H1 (cell line): ENCODE measurements at regions not wholly inside any gene's neighbourhood (a gene's known extent, or its start where the extent isn't known, plus 50 kb on each side); places are given as distances from the start of the nearest gene placed in this dataset.

Source experiments
- CTCF ChIA-PET: fragments of 300-600 bp; sonication (Branson Sonifier 250); formaldehyde crosslinking; loops from one replicate; lab custom pipeline; 2021; ENCODE audit not compliant: partially characterized antibody; lab: Charles Lee
- POLR2A ChIA-PET: fragments of 300-600 bp; sonication (Branson Sonifier 250); formaldehyde crosslinking; loops from one replicate; lab custom pipeline; 2021; ENCODE audit warnings: inconsistent platforms; ENCODE audit not compliant: partially characterized antibody; lab: Charles Lee
- DNase-seq, 2 experiments: peaks; one replicate each; pipeline versions ENCODE4 v3.0.0 to v3.0.0-alpha.2; 2010 to 2022; ENCODE audit warnings: low spot score in 2 of 2, low read depth in 1 of 2, mixed read lengths in 1 of 2
- FAIRE-seq: peaks from 2 replicates; lab custom pipeline; 2011; peaks lifted over from hg19 to GRCh38; lab: Jason Lieb, UNC
- H2AFZ ChIP-seq: 2 replicates; pipeline ENCODE4 v1.8.1; 2012; ENCODE audit warnings: low read length, inconsistent platforms
- H2AK5ac ChIP-seq: 2 replicates; pipeline ENCODE4 v1.6.1; 2013; ENCODE audit warnings: low read depth, low read length
- H2BK120ac ChIP-seq: replicated peaks from 2 replicates; pipeline ENCODE3; 2013; ENCODE audit warnings: low read depth, low read length, inconsistent platforms
- H2BK12ac ChIP-seq: 2 replicates; pipeline ENCODE4 v1.6.1; 2013; ENCODE audit warnings: low read depth, low read length
- H2BK15ac ChIP-seq: 2 replicates; pipeline ENCODE4 v1.6.1; 2013; ENCODE audit warnings: low read length
- H2BK20ac ChIP-seq: 2 replicates; pipeline ENCODE4 v1.6.1; 2013; ENCODE audit warnings: low read length
- H2BK5ac ChIP-seq: 2 replicates; pipeline ENCODE4 v1.6.1; 2013; ENCODE audit warnings: low read depth, low read length
- H3K14ac ChIP-seq: 2 replicates; pipeline ENCODE4 v1.6.1; 2013; ENCODE audit warnings: inconsistent platforms; ENCODE audit not compliant: insufficient read length
- H3K18ac ChIP-seq: 2 replicates; pipeline ENCODE4 v1.6.1; 2013; ENCODE audit warnings: low read length; ENCODE audit errors: extremely low read depth
- H3K23ac ChIP-seq: 2 replicates; pipeline ENCODE4 v1.6.1; 2013; ENCODE audit warnings: inconsistent platforms; ENCODE audit not compliant: insufficient read length
- H3K23me2 ChIP-seq: 2 replicates; pipeline ENCODE4 v1.6.1; 2013; ENCODE audit warnings: low read depth, low read length
- H3K27ac ChIP-seq: 2 replicates; pipeline ENCODE4 v1.6.1; 2011; ENCODE audit warnings: low read depth, low read length, inconsistent platforms
- H3K27me3 ChIP-seq, 4 experiments: replicated peaks in 1 of 4; 1 replicate in 1 of 4; 2 replicates in 3 of 4; pipeline versions ENCODE4 v1.6.1 to v1.8.1; 2011 to 2013; ENCODE audit warnings: low read length in 3 of 4, mild to moderate bottlenecking in 3 of 4, inconsistent platforms in 2 of 4, mixed read lengths in 2 of 4, moderate library complexity in 1 of 4; ENCODE audit not compliant: control insufficient read depth in 3 of 4, insufficient read depth in 3 of 4; ENCODE audit errors: extremely low read depth in 1 of 4
- H3K36me3 ChIP-seq, 4 experiments: 2 replicates each; pipeline versions ENCODE4 v1.6.1 to v1.8.1; 2011 to 2013; ENCODE audit warnings: mild to moderate bottlenecking in 4 of 4, low read length in 3 of 4, moderate library complexity in 2 of 4, control low read depth in 1 of 4, inconsistent platforms in 1 of 4; ENCODE audit not compliant: insufficient read depth in 4 of 4, control insufficient read depth in 2 of 4
- H3K4ac ChIP-seq: replicated peaks from 2 replicates; pipeline ENCODE3; 2013; ENCODE audit warnings: low read length, low read depth, mixed read lengths, inconsistent platforms; ENCODE audit not compliant: insufficient read length
- H3K4me1 ChIP-seq, 4 experiments: replicated peaks in 1 of 4; 1 replicate in 1 of 4; 2 replicates in 3 of 4; pipeline versions ENCODE4 v1.6.1 to v1.8.1; 2011 to 2013; ENCODE audit warnings: low read length in 3 of 4, inconsistent platforms in 2 of 4, mixed read lengths in 1 of 4; ENCODE audit not compliant: insufficient read depth in 4 of 4, control insufficient read depth in 3 of 4
- H3K4me2 ChIP-seq, 2 experiments: 2 replicates each; pipeline versions ENCODE4 v1.6.1 to v1.8.1; 2011 to 2013; ENCODE audit warnings: low read depth in 2 of 2, low read length in 2 of 2, control low read depth in 1 of 2, inconsistent platforms in 1 of 2, mild to moderate bottlenecking in 1 of 2; ENCODE audit not compliant: insufficient read depth in 1 of 2
- H3K4me3 ChIP-seq, 4 experiments: fragments of 200-600, 300-600 bp in 1 of 4; sonication (generic), shearing (Covaris generic), sonication (Bioruptor Twin) in 1 of 4; 2 replicates each; pipeline versions ENCODE4 v1.5.1 to v1.8.1; 2011 to 2016; ENCODE audit warnings: low read length in 4 of 4, low read depth in 3 of 4, control low read depth in 2 of 4, inconsistent platforms in 2 of 4, mild to moderate bottlenecking in 2 of 4, mixed read lengths in 1 of 4, moderate library complexity in 1 of 4; ENCODE audit not compliant: insufficient read depth in 2 of 4; ENCODE audit errors: extremely low read depth in 1 of 4
- H3K56ac ChIP-seq: replicated peaks from 2 replicates; pipeline ENCODE3; 2013; ENCODE audit warnings: low read depth, mild to moderate bottlenecking, mixed read lengths, low read length, inconsistent platforms; ENCODE audit not compliant: insufficient read length
- H3K79me1 ChIP-seq: 2 replicates; pipeline ENCODE4 v1.6.1; 2013; ENCODE audit warnings: low read depth, low read length, control low read depth
- H3K79me2 ChIP-seq, 2 experiments: 2 replicates each; pipeline versions ENCODE4 v1.6.1 to v1.8.1; 2012 to 2013; ENCODE audit warnings: low read length in 2 of 2, mild to moderate bottlenecking in 2 of 2, inconsistent platforms in 1 of 2; ENCODE audit not compliant: insufficient read depth in 2 of 2, control insufficient read depth in 1 of 2
- H3K9ac ChIP-seq, 4 experiments: replicated peaks in 1 of 4; 1 replicate in 1 of 4; 2 replicates in 3 of 4; pipeline versions ENCODE4 v1.6.1 to v1.8.1; 2011 to 2013; ENCODE audit warnings: low read depth in 3 of 4, low read length in 3 of 4, control low read depth in 2 of 4, mild to moderate bottlenecking in 2 of 4, moderate library complexity in 2 of 4, inconsistent platforms in 1 of 4; ENCODE audit errors: extremely low read depth in 1 of 4
- H3K9me3 ChIP-seq, 2 experiments: 2 replicates each; pipeline versions ENCODE4 v1.6.1 to v1.8.1; 2012 to 2013; ENCODE audit warnings: mild to moderate bottlenecking in 2 of 2, moderate library complexity in 2 of 2, control low read depth in 1 of 2, inconsistent platforms in 1 of 2, low read depth in 1 of 2, low read length in 1 of 2, mixed read lengths in 1 of 2; ENCODE audit not compliant: insufficient read depth in 2 of 2
- H4K20me1 ChIP-seq, 2 experiments: replicated peaks in 1 of 2; 2 replicates each; pipeline versions ENCODE3 to v1.8.1; 2011 to 2013; ENCODE audit warnings: inconsistent platforms in 2 of 2, low read length in 2 of 2, mild to moderate bottlenecking in 1 of 2; ENCODE audit not compliant: insufficient read depth in 2 of 2, control insufficient read depth in 1 of 2
- H4K5ac ChIP-seq: 2 replicates; pipeline ENCODE4 v1.6.1; 2013; ENCODE audit warnings: low read length, low read depth, mixed read lengths, inconsistent platforms; ENCODE audit not compliant: insufficient read length
- H4K8ac ChIP-seq: 2 replicates; pipeline ENCODE4 v1.8.0; 2013; ENCODE audit warnings: mild to moderate bottlenecking, moderate library complexity, low read length, inconsistent platforms; ENCODE audit not compliant: insufficient read depth; ENCODE audit errors: extremely low read depth
- H4K91ac ChIP-seq: replicated peaks from 2 replicates; pipeline ENCODE3; 2013; ENCODE audit warnings: low read length, mixed read lengths, inconsistent platforms; ENCODE audit not compliant: insufficient read length
- ASH2L ChIP-seq: fragments of 200-600, 300-600 bp; sonication (generic); IDR thresholded peaks from one replicate; pipeline ENCODE4 v1.7.1; 2017; ENCODE audit warnings: low read length
- BRCA1 ChIP-seq: IDR thresholded peaks from 2 replicates; pipeline ENCODE4 v1.6.1; 2012; ENCODE audit warnings: low read depth, low read length, improper control_type of control experiment
- CBX5 ChIP-seq: fragments of 300-800, 300-1000 bp; sonication (generic); IDR thresholded peaks from 2 replicates; pipeline ENCODE4 v1.7.1; 2016; ENCODE audit warnings: antibody characterized with exemption, low read length, low read depth
- EZH2 ChIP-seq: fragments of 200-600 bp; sonication (generic); IDR thresholded peaks from 2 replicates; pipeline ENCODE4 v1.7.1; 2012; ENCODE audit warnings: low read depth, mild to moderate bottlenecking, moderate library complexity, low read length, inconsistent platforms; ENCODE audit not compliant: severe bottlenecking
- HDAC2 ChIP-seq, 2 experiments: fragments of 300-600 bp in 1 of 2; sonication (generic) in 1 of 2; IDR thresholded peaks; 2 replicates each; pipeline ENCODE4 v1.6.1; 2011 to 2012; ENCODE audit warnings: low read depth in 2 of 2, low read length in 2 of 2, mild to moderate bottlenecking in 2 of 2, moderate library complexity in 2 of 2, borderline replicate concordance in 1 of 2, inconsistent platforms in 1 of 2
- JUND ChIP-seq: IDR thresholded peaks from 2 replicates; pipeline ENCODE4 v1.6.1; 2011; ENCODE audit warnings: mild to moderate bottlenecking, improper control_type of control experiment, low read length
- RBBP5 ChIP-seq: IDR thresholded peaks from 2 replicates; pipeline ENCODE4 v1.7.1; 2012; ENCODE audit warnings: low read depth, mild to moderate bottlenecking, inconsistent platforms, low read length, moderate library complexity, borderline replicate concordance
- SP4 ChIP-seq: IDR thresholded peaks from 2 replicates; pipeline ENCODE4 v1.6.1; 2012; ENCODE audit warnings: low read length, inconsistent platforms
- SUZ12 ChIP-seq: fragments of 200-600 bp; sonication (generic); IDR thresholded peaks from 2 replicates; pipeline ENCODE4 v1.6.1; 2012; ENCODE audit warnings: mild to moderate bottlenecking, inconsistent platforms, low read length, moderate library complexity, mixed read lengths
- TCF12 ChIP-seq: IDR thresholded peaks from 2 replicates; pipeline ENCODE4 v1.6.1; 2011; ENCODE audit warnings: low read depth, mild to moderate bottlenecking, low read length
- USF2 ChIP-seq: IDR thresholded peaks from 2 replicates; pipeline ENCODE4 v1.6.1; 2011; ENCODE audit warnings: low read length, improper control_type of control experiment
- whole genome bisulfite sequencing, 2 experiments: shearing (Covaris generic) in 1 of 2; methylation state at CpG; one replicate each; pipeline versions ENCODE4 v1.1.6 to v1.1.7; 2013 to 2015; ENCODE audit warnings: low lambda C conversion rate in 2 of 2, mixed read lengths in 2 of 2, inconsistent platforms in 1 of 2, low coverage in 1 of 2, missing lambda C conversion rate in 1 of 2; ENCODE audit not compliant: insufficient replicate concordance in 2 of 2, insufficient coverage in 1 of 2, insufficient read length in 1 of 2; ENCODE audit errors: extremely low coverage in 1 of 2, missing lambda C conversion rate in 1 of 2; 5-methylcytosine and 5-hydroxymethylcytosine counted together

- POLR2A ChIA-PET, result interaction anchor here (0.7 kb wide), 1 partner anchor 132 kb away, joined by 5 read pairs; no protein-coding TSS in a partner anchor
- H2BK120ac ChIP-seq, result no peak overlapping the region
- no peaks in the 10 kb centered on the region for H4K20me1 ChIP-seq
- H3K27ac ChIP-seq, result no peak overlapping the region
- WGBS, 2 experiments, result 77% methylated on average over 1 of the region's 1 CpG; no CpG with 5 or more reads in 1 of the 2 experiments
- DNase-seq (no peak), FAIRE-seq (no peak)
- H3K9me3 ChIP-seq, result no peaks in the 10 kb centered on the region
- no peak for TF ChIP-seq USF2
- no peak for TF ChIP-seq JUND
- TF ChIP-seq HDAC2 (IDR thresholded peaks at IDR 0.05; ENCODE audit: borderline replicate concordance in 1 of 2, low read depth in 2 of 2, low read length in 2 of 2), result no peak
- no peak for TF ChIP-seq SP4
- no peak for TF ChIP-seq SUZ12
- no peak for TF ChIP-seq BRCA1
- no peak for TF ChIP-seq CBX5
- no peak for TF ChIP-seq RBBP5
- no peak for TF ChIP-seq EZH2
- no peak for TF ChIP-seq ASH2L
- TF ChIP-seq TCF12, result no peak
- H2BK20ac ChIP-seq, result no peak overlapping the region
- H3K9ac ChIP-seq, result no peak overlapping the region
- no peak overlapping the region for H3K23ac ChIP-seq
- no peaks in the 10 kb centered on the region for H3K36me3 ChIP-seq
- H3K79me2 ChIP-seq, result no peaks in the 10 kb centered on the region
- H2BK12ac ChIP-seq, result no peak overlapping the region
- H3K14ac ChIP-seq, result no peak overlapping the region
- H3K23me2 ChIP-seq, result no peaks in the 10 kb centered on the region
- no peak overlapping the region for H2BK15ac ChIP-seq
- no peak overlapping the region for H4K91ac ChIP-seq
- H3K4me2 ChIP-seq, result no peak overlapping the region
- H4K5ac ChIP-seq, result no peak overlapping the region
- H3K18ac ChIP-seq, result no peak overlapping the region
- no peak overlapping the region for H2AFZ ChIP-seq
- H2AK5ac ChIP-seq, result no peak overlapping the region
- H3K56ac ChIP-seq, result no peak overlapping the region
- no peaks in the 10 kb centered on the region for H3K27me3 ChIP-seq
- no peaks in the 10 kb centered on the region for H3K4me1 ChIP-seq
- H4K8ac ChIP-seq, result no peak overlapping the region
- H2BK5ac ChIP-seq, result no peak overlapping the region
- no peaks in the 10 kb centered on the region for H3K79me1 ChIP-seq
- H3K4ac ChIP-seq, result no peak overlapping the region
- no peak overlapping the region for H3K4me3 ChIP-seq
- CTCF ChIA-PET, result no interaction called here
Observed at GRCh38 chr5:145072889-145073288, 762.3 kb downstream of the PRELID2 start.
